GM18870 (cell line): ENCODE measurements at regions not wholly inside any gene's neighbourhood (a gene's known extent, or its start where the extent isn't known, plus 50 kb on each side); places are given as distances from the start of the nearest gene placed in this dataset.
"Not testable (repeated sequence)": the region's sequence is repeated elsewhere in the genome, so short reads cannot be mapped to it uniquely, and the experiment has no call there.

Source experiments
- ATAC-seq: cut with Tn5 transposase; IDR thresholded peaks from one replicate; pipeline ENCODE4 v1.9.1; 2021; ENCODE audit warnings: moderate library complexity; ENCODE audit not compliant: unreplicated experiment

- no peak for ATAC-seq
Measured at GRCh38 chr2:216942465-216942864, 82.6 kb upstream of the TNP1 start.

- no peak for ATAC-seq
Measured at GRCh38 chr2:216942016-216942415, 82.2 kb upstream of the TNP1 start.

- ATAC-seq = no peak
Measured at GRCh38 chr2:216936954-216937357, 77.1 kb upstream of the TNP1 start.

- no peak for ATAC-seq
Measured at GRCh38 chr2:216934623-216935022, 74.8 kb upstream of the TNP1 start.

GRCh38 chr2:216934151-216934550 is 74.3 kb upstream of the TNP1 start:
- ATAC-seq = no peak

GRCh38 chr2:216932863-216933548 is 73.1 kb upstream of the TNP1 start:
- ATAC-seq = no peak

- no peak for ATAC-seq
Measured at GRCh38 chr2:216932113-216932862, 72.4 kb upstream of the TNP1 start.

- no peak for ATAC-seq
Measured at GRCh38 chr2:216930716-216931115, 70.9 kb upstream of the TNP1 start.

GRCh38 chr2:216929338-216929737 is 69.5 kb upstream of the TNP1 start:
- ATAC-seq = not testable (repeated sequence)

- ATAC-seq = no peak
Measured at GRCh38 chr2:216927163-216927562, 67.3 kb upstream of the TNP1 start.

- ATAC-seq = no peak
Measured at GRCh38 chr2:216925636-216926366, 65.9 kb upstream of the TNP1 start.

GRCh38 chr2:216925006-216925405 is 65.1 kb upstream of the TNP1 start:
- no peak for ATAC-seq

GRCh38 chr2:216923706-216924105 is 63.8 kb upstream of the TNP1 start:
- no peak for ATAC-seq

- no peak for ATAC-seq
Measured at GRCh38 chr2:216922175-216922780, 62.4 kb upstream of the TNP1 start.

- no peak for ATAC-seq
Measured at GRCh38 chr2:216920937-216921456, 61.1 kb upstream of the TNP1 start.

GRCh38 chr2:216920143-216920876 is 60.4 kb upstream of the TNP1 start:
- ATAC-seq = no peak

GRCh38 chr2:216918088-216918680 is 58.3 kb upstream of the TNP1 start:
- ATAC-seq = no peak

- no peak for ATAC-seq
Measured at GRCh38 chr2:216916956-216917650, 57.2 kb upstream of the TNP1 start.

GRCh38 chr2:216915557-216916150 is 55.8 kb upstream of the TNP1 start:
- no peak for ATAC-seq
